Stimulated activated CD4-positive, alpha-beta T cell treated with anti-CD3 and anti-CD28 coated beads, Interleukin-1b, Interleukin-23, amount 100 ng/mL, for 24 hours (primary cell): ENCODE measurements at regions not wholly inside any gene's neighbourhood (a gene's known extent, or its start where the extent isn't known, plus 50 kb on each side); places are given as distances from the start of the nearest gene placed in this dataset.
A peak's percentile ranks its signal among the peaks of the same experiment; 100 is the strongest.

Source experiments
- DNase-seq, 4 experiments: peaks; one replicate each; pipeline ENCODE4 v3.0.0-alpha.2; 2020; ENCODE audit warnings: low read depth in 4 of 4, low spot score in 1 of 4

GRCh38 chr1:199403531-199404116 is 623.9 kb upstream of the NR5A2 start:
- DNase-seq = no peak

DNA sequence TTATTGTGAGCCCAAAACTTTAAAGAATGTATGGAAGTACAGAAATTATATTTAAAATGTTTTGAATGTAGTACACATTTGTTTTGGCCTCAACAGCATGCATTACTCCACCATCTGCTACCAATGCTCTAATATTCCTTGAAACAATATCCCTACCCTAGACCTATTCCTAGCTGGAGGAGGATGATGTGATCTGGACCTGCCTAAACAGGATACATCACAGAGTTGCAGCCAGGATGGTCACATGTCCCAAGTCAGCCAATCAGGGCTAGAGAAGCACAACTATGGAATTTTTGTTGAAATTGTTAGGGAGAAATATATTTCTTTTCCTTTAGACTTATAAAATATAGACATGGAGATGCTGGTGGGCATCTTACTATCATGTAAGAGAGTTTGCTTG is 623.3 kb upstream of the NR5A2 start:
- DNase-seq = no peak

- no peak for DNase-seq
Measured at GRCh38 chr1:199404976-199405375, 622.5 kb upstream of the NR5A2 start.

DNA sequence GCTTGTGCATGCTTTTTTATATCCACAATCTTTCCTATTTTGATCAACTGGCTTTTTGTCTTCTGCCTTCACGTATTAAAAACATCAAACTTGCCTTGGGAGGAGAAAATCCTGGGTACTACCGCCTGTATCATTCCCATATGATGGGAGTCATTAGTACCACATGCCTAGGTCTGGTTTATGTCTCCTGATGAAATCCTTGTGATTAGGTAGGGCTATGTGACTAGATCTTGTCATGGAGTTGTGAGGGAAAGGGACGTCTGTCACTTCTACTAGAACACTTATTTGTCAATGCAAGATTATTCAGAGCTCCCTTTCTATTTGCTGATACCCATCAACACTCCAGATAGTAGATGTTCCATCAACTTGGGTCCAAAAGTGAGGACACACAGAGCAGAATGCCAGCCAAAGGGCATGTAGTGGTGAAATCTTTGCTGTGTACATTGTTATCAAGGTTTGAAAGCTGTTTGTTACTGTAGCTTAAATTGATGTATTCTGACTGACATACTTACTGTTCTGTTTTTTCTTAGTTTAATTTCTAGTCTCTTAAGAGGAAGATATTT is 621.8 kb upstream of the NR5A2 start:
- no peak for DNase-seq

- DNase-seq = no peak
Measured at GRCh38 chr1:199410462-199410861, 617.0 kb upstream of the NR5A2 start.

GRCh38 chr1:199411506-199411905 is 616.0 kb upstream of the NR5A2 start:
- no peak for DNase-seq

GRCh38 chr1:199422206-199422605 is 605.3 kb upstream of the NR5A2 start:
- no peak for DNase-seq

GRCh38 chr1:199447906-199448305 is 579.6 kb upstream of the NR5A2 start:
- DNase-seq = no peak

DNA sequence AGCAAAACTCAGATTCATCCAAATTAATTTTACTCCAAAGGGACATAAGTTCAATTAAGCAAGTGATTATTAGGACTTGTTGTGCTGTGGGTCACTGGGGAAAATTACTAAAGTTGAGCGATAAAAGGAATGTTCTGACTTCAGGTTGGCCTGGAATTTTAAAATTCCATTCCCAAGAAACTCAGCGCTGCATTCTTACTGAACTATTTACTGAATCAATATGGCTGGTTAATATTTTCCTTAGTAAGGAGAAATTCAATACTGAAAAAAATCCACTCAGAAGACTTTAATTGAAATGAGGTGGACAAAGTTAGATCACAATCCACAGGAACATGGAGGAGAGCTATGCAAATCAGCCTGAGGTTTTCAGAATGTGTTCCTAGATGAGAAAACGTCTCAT is 578.9 kb upstream of the NR5A2 start:
- DNase-seq = no peak

DNA sequence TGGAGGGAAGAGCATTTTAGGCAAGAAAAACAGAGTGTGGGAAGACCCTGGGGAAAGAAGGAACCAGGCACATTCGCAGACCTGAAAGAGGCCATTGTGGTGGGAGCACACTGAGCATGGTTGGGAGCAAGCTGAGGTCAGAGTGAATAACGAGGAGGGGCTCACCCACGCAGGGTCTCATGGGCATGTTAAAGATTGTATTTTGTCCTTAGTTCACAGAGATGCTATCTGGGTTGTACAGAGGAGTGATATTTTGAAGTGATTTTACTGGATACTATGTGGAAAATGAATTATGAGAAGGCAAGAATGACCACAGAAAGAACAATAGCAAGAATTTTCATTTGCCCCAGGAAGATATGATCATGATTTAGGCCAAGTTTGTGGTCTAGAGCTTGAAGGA is 578.3 kb upstream of the NR5A2 start:
- DNase-seq = no peak

DNA sequence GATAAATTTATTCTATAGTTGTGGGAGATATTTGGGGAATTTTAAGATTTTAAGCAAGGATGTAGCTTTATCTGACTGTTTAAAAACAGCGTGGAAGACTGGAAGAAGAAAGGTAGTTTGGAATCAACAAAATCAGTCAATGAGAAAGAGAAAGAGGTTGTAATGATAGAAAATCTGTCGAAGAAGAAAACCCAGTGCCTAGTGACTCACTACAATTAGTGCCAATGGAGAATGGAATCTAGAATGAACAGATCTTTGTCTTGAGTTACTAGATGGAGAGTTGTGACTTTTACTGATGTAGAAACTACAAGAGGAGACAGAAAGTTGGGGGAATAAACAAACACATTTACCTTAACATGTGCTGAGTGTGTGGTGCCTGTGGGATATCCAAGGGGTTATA is 577.8 kb upstream of the NR5A2 start:
- DNase-seq = no peak

GRCh38 chr1:199452627-199453026 is 574.9 kb upstream of the NR5A2 start:
- no peak for DNase-seq

DNA sequence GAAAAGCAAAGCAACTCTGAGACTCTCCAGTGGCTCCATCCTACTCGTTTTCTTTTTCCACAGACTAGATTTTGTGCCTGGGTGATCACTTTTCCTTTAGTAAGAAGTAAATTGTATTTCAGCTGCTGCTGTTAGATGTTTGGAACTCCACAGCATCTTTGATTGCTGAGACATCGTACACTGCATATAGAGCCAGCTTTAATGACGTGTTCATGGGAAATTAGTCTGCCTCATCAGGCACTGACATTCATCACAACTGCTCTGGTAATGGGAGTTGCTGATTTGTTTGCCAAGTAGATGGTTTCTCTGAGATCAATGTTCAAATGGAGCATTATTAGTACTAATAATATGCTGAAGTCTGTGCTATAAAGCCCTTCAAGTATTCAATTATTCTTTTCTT is 573.8 kb upstream of the NR5A2 start:
- no peak for DNase-seq

GRCh38 chr1:199460933-199461332 is 566.6 kb upstream of the NR5A2 start:
- DNase-seq = no peak

DNA sequence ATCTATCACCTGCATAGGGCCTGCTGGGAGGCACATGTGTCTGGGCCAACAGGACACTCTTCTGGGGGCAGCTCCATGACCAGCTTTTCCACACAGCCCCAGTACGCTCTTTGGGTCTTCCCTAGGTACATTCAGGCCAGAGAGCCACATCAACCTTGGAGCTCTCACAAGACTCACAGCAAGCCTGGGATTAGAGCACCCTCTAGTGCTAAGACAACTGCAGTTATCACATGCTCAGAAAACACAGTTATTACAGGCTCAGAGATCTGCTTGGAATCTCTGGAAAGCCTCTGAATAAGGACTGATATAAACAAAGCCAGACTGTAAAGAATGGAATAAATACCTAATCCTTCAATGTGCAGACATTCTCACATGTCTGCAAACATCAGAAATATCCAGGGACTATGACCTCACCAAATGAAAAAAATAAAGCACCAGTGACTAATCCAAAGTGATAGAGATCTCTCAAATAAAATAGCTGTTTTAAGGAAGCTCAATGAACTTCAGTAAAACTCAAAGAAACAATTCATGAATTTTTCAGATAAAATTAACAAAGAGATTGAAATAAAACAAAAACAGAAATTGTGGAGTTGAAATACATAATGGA is 563.9 kb upstream of the NR5A2 start:
- DNase-seq = peak in 1 of 4 experiments; percentile 2

GRCh38 chr1:199466961-199467360 is 560.5 kb upstream of the NR5A2 start:
- no peak for DNase-seq

- DNase-seq = no peak
Measured at GRCh38 chr1:199472018-199472417, 555.5 kb upstream of the NR5A2 start.

DNA sequence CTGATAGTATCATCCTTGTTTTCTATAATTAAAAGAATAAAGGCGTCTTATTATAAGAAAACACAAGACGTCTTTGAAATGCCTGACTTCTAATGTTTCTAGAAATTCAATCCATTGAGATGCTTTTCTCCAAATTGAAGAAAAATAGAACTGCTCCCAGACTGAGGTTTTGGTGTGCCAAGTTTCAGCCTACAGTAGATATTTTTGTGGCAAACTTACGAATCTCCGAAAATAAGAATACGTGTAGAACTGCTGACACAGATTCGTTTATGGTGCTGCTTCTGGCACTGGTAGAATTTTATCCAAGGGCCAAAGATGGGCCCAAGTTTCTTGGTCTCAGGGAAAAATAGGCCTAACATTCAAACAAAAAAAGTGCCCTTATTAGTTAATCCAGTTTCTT is 554.5 kb upstream of the NR5A2 start:
- no peak for DNase-seq

DNA sequence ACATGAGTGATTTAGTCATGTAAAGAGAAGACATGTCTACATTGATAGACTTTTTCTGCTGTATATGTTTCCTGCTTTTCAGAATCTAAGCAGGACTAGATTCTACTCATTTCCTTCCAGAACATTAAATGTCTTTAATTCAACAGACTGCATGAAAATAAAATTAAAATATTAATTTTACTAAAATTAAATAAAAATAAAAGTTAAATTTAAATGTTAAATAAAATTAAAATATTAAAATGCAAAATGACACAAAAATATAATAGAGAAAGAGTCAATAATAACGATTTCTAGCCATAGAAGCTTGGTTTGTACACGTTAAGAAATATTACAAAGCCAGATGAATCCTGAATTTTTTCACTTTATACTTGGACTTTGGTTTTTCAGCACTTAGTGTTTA is 552.8 kb upstream of the NR5A2 start:
- DNase-seq = no peak

DNA sequence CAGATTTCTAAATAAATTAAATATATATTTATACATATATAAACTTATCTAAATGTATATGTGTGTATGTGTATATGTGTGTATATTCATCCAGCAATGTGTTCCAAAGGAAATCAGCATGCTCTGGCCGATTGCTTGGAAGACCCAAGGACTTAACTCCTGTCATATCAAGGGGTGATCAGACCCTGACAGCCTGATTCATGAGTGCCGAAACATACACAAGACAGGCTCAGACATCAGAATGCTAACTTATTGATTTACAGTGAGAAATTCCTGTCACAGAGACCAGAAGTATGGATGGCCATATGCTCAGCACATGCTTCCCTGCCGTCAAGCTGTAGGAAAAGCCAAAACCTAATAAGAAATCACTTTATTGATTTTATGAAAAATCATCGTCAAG is 545.1 kb upstream of the NR5A2 start:
- DNase-seq = no peak

DNA sequence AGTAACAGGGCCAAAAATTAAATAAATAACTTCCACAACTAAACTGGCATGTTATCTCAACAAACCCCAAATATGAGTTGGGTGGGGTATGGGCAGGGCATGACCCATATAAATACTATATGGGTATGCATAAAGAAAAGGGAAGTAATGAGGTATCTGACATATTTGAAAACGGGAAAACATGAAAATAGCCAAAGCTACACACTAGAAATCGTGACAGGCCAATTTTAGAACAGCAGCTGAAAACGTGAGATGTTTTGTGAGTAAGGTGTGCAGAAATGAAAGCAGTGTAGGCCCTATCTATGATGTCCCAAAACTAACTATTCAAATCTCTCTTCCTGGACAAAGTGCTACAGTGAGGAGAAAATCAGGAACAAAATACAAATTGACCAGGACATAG is 537.9 kb upstream of the NR5A2 start:
- no peak for DNase-seq

DNA sequence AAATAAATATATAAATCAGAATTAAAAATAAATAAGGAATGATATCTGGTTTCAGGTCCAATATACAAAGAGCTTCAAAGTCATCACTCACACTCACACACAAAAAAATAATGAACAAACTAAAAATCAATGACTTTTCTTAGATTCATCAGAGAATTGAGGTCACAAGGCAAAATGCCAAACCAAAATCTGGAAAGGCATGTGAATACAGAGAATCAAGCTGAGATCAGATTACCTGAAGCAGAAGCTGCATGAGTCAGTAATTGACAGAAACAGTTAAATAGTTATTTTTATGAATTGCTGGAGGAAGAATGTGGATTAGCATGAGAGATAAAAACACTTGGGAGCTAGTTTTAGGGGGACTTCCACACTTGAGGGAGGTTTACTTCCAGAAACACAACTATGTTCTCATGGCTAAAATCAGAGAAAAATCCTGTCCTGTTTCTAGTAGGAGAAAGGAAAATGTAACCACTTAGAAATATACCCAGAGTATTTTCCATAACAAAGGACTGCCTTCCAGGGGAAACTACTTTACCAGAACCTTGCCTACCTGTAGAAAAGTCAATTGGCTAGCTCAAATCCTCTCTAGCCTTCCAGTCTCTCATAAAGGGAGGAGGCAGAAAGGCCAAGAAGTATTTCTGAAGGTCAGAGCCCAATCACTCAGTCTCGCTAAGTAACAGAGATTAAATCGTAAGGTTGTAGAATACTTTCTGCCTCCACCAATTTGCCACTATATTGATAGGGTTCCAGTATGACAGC is 536.6 kb upstream of the NR5A2 start:
- DNase-seq = no peak
